Stimulated activated CD4-positive, alpha-beta T cell treated with anti-CD3 and anti-CD28 coated beads, Interleukin-15, amount 100 ng/mL, for 48 hours (primary cell): ENCODE measurements at regions not wholly inside any gene's neighbourhood (a gene's known extent, or its start where the extent isn't known, plus 50 kb on each side); places are given as distances from the start of the nearest gene placed in this dataset.

Experiments used
- DNase-seq, 2 donors: peaks; one replicate each; pipeline ENCODE4 v3.0.0-alpha.2; 2020; ENCODE audit warnings: low read depth in 2 of 2

GRCh38 chr20:17109307-17109706 is 117.5 kb upstream of the PCSK2 start:
- DNase-seq: no peak

- DNase-seq: no peak
Measured at GRCh38 chr20:17128206-17128605, 98.6 kb upstream of the PCSK2 start.

- DNase-seq: no peak
Measured at GRCh38 chr20:17129089-17129488, 97.8 kb upstream of the PCSK2 start.

GRCh38 chr20:17137692-17138091 is 89.1 kb upstream of the PCSK2 start:
- no peak for DNase-seq

- DNase-seq: no peak
Measured at GRCh38 chr20:17138237-17138636, 88.6 kb upstream of the PCSK2 start.

- no peak for DNase-seq
Measured at GRCh38 chr20:17140894-17141293, 85.9 kb upstream of the PCSK2 start.

GRCh38 chr20:17141568-17141967 is 85.3 kb upstream of the PCSK2 start:
- DNase-seq: no peak

GRCh38 chr20:17142666-17143065 is 84.2 kb upstream of the PCSK2 start:
- no peak for DNase-seq

GRCh38 chr20:17150858-17151257 is 76.0 kb upstream of the PCSK2 start:
- no peak for DNase-seq

GRCh38 chr20:17155401-17155800 is 71.4 kb upstream of the PCSK2 start:
- DNase-seq: no peak

- no peak for DNase-seq
Measured at GRCh38 chr20:17158701-17159100, 68.1 kb upstream of the PCSK2 start.

- DNase-seq: no peak
Measured at GRCh38 chr20:17161673-17162481, 65.0 kb upstream of the PCSK2 start.

- no peak for DNase-seq
Measured at GRCh38 chr20:17168026-17168612, 58.7 kb upstream of the PCSK2 start.

- no peak for DNase-seq
Measured at GRCh38 chr20:17169585-17170136, 57.2 kb upstream of the PCSK2 start.

GRCh38 chr20:17171746-17172280 is 55.0 kb upstream of the PCSK2 start:
- no peak for DNase-seq

GRCh38 chr20:17172836-17173516 is 53.9 kb upstream of the PCSK2 start:
- DNase-seq: no peak
